ENCODE measurements at regions not wholly inside any gene's neighbourhood (a gene's known extent, or its start where the extent isn't known, plus 50 kb on each side); places are given as distances from the start of the nearest gene placed in this dataset.

DNA sequence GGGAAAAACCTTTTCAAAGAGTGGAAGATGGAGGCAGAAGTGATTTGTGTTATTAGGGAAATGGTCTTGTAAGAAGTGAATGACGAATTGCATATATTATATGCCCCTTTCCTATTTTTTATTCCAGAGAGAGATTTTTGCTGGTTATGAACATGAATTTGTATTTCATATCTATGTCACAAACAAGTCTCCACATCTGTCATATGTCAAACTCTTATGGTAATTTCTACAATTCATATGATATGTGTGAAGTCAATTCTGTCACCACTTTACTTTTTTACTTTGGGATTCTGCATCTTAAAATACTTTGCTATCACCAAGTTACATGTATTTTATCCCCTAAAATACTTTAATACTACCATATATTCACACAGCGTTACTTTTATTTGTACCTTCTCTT is 594.2 kb upstream of the ARPP21 start:
- Histone ChIP-seq H3K27me3 (no peaks in the 10 kb centered on the region), H3K36me3 (no peaks in the 10 kb centered on the region), H3K4me3 (ENCODE audit: low read depth, low read length) (no peak overlapping the region), H3K9me3 (no peaks in the 10 kb centered on the region), H3K4me1 (no peaks in the 10 kb centered on the region)
- TF ChIP-seq, protein P1, sequence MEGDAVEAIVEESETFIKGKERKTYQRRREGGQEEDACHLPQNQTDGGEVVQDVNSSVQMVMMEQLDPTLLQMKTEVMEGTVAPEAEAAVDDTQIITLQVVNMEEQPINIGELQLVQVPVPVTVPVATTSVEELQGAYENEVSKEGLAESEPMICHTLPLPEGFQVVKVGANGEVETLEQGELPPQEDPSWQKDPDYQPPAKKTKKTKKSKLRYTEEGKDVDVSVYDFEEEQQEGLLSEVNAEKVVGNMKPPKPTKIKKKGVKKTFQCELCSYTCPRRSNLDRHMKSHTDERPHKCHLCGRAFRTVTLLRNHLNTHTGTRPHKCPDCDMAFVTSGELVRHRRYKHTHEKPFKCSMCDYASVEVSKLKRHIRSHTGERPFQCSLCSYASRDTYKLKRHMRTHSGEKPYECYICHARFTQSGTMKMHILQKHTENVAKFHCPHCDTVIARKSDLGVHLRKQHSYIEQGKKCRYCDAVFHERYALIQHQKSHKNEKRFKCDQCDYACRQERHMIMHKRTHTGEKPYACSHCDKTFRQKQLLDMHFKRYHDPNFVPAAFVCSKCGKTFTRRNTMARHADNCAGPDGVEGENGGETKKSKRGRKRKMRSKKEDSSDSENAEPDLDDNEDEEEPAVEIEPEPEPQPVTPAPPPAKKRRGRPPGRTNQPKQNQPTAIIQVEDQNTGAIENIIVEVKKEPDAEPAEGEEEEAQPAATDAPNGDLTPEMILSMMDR (IDR thresholded peaks at IDR 0.05; ENCODE audit: low read depth, low read length): no peak
- no peak for DNase-seq

GRCh38 chr3:35064761-35065160 is 574.6 kb upstream of the ARPP21 start:
- Histone ChIP-seq H3K27me3 (no peaks in the 10 kb centered on the region), H3K36me3 (no peaks in the 10 kb centered on the region), H3K9me3 (no peaks in the 10 kb centered on the region), H3K4me3 (ENCODE audit: low read depth, low read length) (no peak overlapping the region), H3K4me1 (no peaks in the 10 kb centered on the region)
- no peak for DNase-seq
- TF ChIP-seq, protein P1 (IDR thresholded peaks at IDR 0.05; ENCODE audit: low read depth, low read length): no peak

DNA sequence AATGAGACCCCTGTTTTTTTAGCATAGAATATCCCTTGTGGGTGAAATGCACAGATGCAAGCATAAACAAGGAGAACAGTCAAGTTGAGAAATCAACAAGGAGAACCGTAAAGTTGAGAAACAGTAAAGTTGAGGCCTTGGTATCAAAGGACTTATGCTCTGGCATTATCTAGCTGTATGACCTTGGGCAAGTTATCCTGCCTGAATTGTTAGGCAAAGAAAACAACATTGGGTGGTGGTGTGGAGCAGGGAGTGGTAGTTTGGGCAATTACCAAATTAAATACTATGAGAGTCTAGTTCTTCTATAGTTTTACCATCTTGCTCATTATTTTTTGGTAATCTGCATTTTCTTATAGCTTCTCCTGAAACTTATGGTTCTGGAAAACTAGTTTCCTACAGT is 573.4 kb upstream of the ARPP21 start:
- TF ChIP-seq, protein P1 (IDR thresholded peaks at IDR 0.05; ENCODE audit: low read depth, low read length): no peak
- Histone ChIP-seq H3K4me1 (no peaks in the 10 kb centered on the region), H3K27me3 (no peaks in the 10 kb centered on the region), H3K9me3 (no peaks in the 10 kb centered on the region), H3K36me3 (no peaks in the 10 kb centered on the region), H3K4me3 (ENCODE audit: low read depth, low read length) (no peak overlapping the region)
- DNase-seq: no peak

DNA sequence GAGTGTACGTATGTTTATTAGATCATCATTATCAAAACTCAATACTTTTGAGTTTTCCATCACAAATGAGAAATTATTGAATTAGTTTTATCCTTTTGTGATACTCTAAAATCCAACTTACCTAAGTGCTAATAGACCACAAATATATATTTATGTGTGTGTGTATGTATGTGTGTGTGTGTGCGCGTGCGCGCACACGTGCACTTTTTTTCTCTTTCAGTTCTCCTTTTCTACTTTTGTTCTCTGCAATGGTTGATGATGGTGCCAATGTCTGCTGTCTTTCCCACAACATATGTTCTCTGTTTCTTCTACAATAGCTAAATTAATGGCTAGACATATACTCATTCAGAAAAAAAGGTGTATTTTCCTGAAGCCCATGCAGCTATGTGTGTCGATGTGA is 571.6 kb upstream of the ARPP21 start:
- H3K36me3 ChIP-seq: no peaks in the 10 kb centered on the region
- DNase-seq: no peak
- TF ChIP-seq, protein P1 (IDR thresholded peaks at IDR 0.05; ENCODE audit: low read depth, low read length): no peak

GRCh38 chr3:35070088-35070487 is 569.2 kb upstream of the ARPP21 start:
- TF ChIP-seq, protein P1 (IDR thresholded peaks at IDR 0.05; ENCODE audit: low read depth, low read length): no peak
- Histone ChIP-seq H3K9me3 (no peaks in the 10 kb centered on the region), H3K36me3 (no peaks in the 10 kb centered on the region), H3K4me1 (no peaks in the 10 kb centered on the region), H3K27me3 (no peaks in the 10 kb centered on the region), H3K4me3 (ENCODE audit: low read depth, low read length) (no peak overlapping the region)
- DNase-seq: peak; percentile 6

More for the DNA sequence above, 571.6 kb upstream of the ARPP21 start:
- Histone ChIP-seq H3K4me3 (ENCODE audit: low read depth, low read length) (no peak overlapping the region), H3K27me3 (no peaks in the 10 kb centered on the region), H3K9me3 (no peaks in the 10 kb centered on the region), H3K4me1 (no peaks in the 10 kb centered on the region)

GRCh38 chr3:35071772-35072171 is 567.6 kb upstream of the ARPP21 start:
- DNase-seq: no peak
- no peak overlapping the region for H3K4me3 ChIP-seq (ENCODE audit: low read depth, low read length)
- no peaks in the 10 kb centered on the region for H3K9me3 ChIP-seq
- H3K27me3 ChIP-seq: no peaks in the 10 kb centered on the region
- TF ChIP-seq, protein P1 (IDR thresholded peaks at IDR 0.05; ENCODE audit: low read depth, low read length): no peak
- H3K36me3 ChIP-seq: no peaks in the 10 kb centered on the region
- H3K4me1 ChIP-seq: no peaks in the 10 kb centered on the region

Measured in BE2C (cell line).